Activated naive CD4-positive, alpha-beta T cell (primary cell): ENCODE measurements at regions not wholly inside any gene's neighbourhood (a gene's known extent, or its start where the extent isn't known, plus 50 kb on each side); places are given as distances from the start of the nearest gene placed in this dataset.
"Not testable (repeated sequence)": the region's sequence is repeated elsewhere in the genome, so short reads cannot be mapped to it uniquely, and the experiment has no call there.

Experiments used
- DNase-seq, 4 experiments: peaks; one replicate each; lab custom pipeline; 2025; lab: John Stamatoyannopoulos, UW

GRCh38 chr10:2106641-2107040, 369.3 kb upstream of the ADARB2 start:
- no peak for DNase-seq

- DNase-seq = no peak
Observed at GRCh38 chr10:2099321-2099720, 362.0 kb upstream of the ADARB2 start.

- no peak for DNase-seq
Observed at GRCh38 chr10:2097937-2098336, 360.6 kb upstream of the ADARB2 start.

GRCh38 chr10:2094171-2094570, 356.8 kb upstream of the ADARB2 start:
- no peak for DNase-seq

GRCh38 chr10:2083591-2083990, 346.3 kb upstream of the ADARB2 start:
- no peak for DNase-seq

- no peak for DNase-seq
Observed at GRCh38 chr10:2081501-2081900, 344.2 kb upstream of the ADARB2 start.

GRCh38 chr10:2079603-2080078, 342.3 kb upstream of the ADARB2 start:
- no peak for DNase-seq

- DNase-seq = no peak
Observed at GRCh38 chr10:2077231-2077630, 339.9 kb upstream of the ADARB2 start.

GRCh38 chr10:2076528-2076927, 339.2 kb upstream of the ADARB2 start:
- no peak for DNase-seq

- no peak for DNase-seq
Observed at GRCh38 chr10:2067015-2067414, 329.7 kb upstream of the ADARB2 start.

GRCh38 chr10:2054728-2055127, 317.4 kb upstream of the ADARB2 start:
- no peak for DNase-seq

- DNase-seq = no peak
Observed at GRCh38 chr10:2053805-2054204, 316.5 kb upstream of the ADARB2 start.

- no peak for DNase-seq
Observed at GRCh38 chr10:2051108-2051507, 313.8 kb upstream of the ADARB2 start.

GRCh38 chr10:2049560-2049959, 312.2 kb upstream of the ADARB2 start:
- no peak for DNase-seq

- no peak for DNase-seq
Observed at GRCh38 chr10:2048337-2048973, 311.1 kb upstream of the ADARB2 start.

GRCh38 chr10:2047679-2048078, 310.4 kb upstream of the ADARB2 start:
- no peak for DNase-seq

- no peak for DNase-seq
Observed at GRCh38 chr10:2043379-2043778, 306.1 kb upstream of the ADARB2 start.

GRCh38 chr10:2038036-2038435, 300.7 kb upstream of the ADARB2 start:
- DNase-seq = no peak

GRCh38 chr10:2037246-2037645, 299.9 kb upstream of the ADARB2 start:
- no peak for DNase-seq

- no peak for DNase-seq
Observed at GRCh38 chr10:2036209-2036608, 298.9 kb upstream of the ADARB2 start.

- no peak for DNase-seq
Observed at GRCh38 chr10:2030046-2030445, 292.7 kb upstream of the ADARB2 start.

GRCh38 chr10:2026936-2027335, 289.6 kb upstream of the ADARB2 start:
- DNase-seq = no peak

- not testable (repeated sequence) for DNase-seq
Observed at GRCh38 chr10:2024750-2025149, 287.4 kb upstream of the ADARB2 start.

- no peak for DNase-seq
Observed at GRCh38 chr10:2023687-2024086, 286.4 kb upstream of the ADARB2 start.
